GM19438 (cell line): ENCODE measurements at regions not wholly inside any gene's neighbourhood (a gene's known extent, or its start where the extent isn't known, plus 50 kb on each side); places are given as distances from the start of the nearest gene placed in this dataset.

Experiments used
- ATAC-seq: cut with Tn5 transposase; IDR thresholded peaks from one replicate; pipeline ENCODE4 v1.9.1; 2021; ENCODE audit warnings: low read depth; ENCODE audit not compliant: unreplicated experiment

GRCh38 chr11:45062115-45062514 is 84.3 kb upstream of the PRDM11 start:
- no peak for ATAC-seq

GRCh38 chr11:45062974-45063635 is 83.3 kb upstream of the PRDM11 start:
- ATAC-seq: no peak

- no peak for ATAC-seq
Measured at GRCh38 chr11:45063669-45064068, 82.8 kb upstream of the PRDM11 start.

GRCh38 chr11:45067966-45068365 is 78.5 kb upstream of the PRDM11 start:
- no peak for ATAC-seq

GRCh38 chr11:45071232-45071631 is 75.2 kb upstream of the PRDM11 start:
- no peak for ATAC-seq

- no peak for ATAC-seq
Measured at GRCh38 chr11:45073685-45074141, 72.7 kb upstream of the PRDM11 start.

- ATAC-seq: no peak
Measured at GRCh38 chr11:45075519-45075918, 70.9 kb upstream of the PRDM11 start.

- ATAC-seq: no peak
Measured at GRCh38 chr11:45075952-45076351, 70.5 kb upstream of the PRDM11 start.

GRCh38 chr11:45076761-45077160 is 69.7 kb upstream of the PRDM11 start:
- ATAC-seq: no peak

GRCh38 chr11:45078236-45079074 is 68.0 kb upstream of the PRDM11 start:
- ATAC-seq: no peak

GRCh38 chr11:45079075-45079444 is 67.4 kb upstream of the PRDM11 start:
- no peak for ATAC-seq

- no peak for ATAC-seq
Measured at GRCh38 chr11:45079567-45079942, 66.9 kb upstream of the PRDM11 start.

GRCh38 chr11:45079943-45080719 is 66.3 kb upstream of the PRDM11 start:
- peak; percentile 85 for ATAC-seq

GRCh38 chr11:45082744-45083543 is 63.5 kb upstream of the PRDM11 start:
- no peak for ATAC-seq

- no peak for ATAC-seq
Measured at GRCh38 chr11:45083544-45084087, 62.8 kb upstream of the PRDM11 start.

GRCh38 chr11:45085646-45086501 is 60.6 kb upstream of the PRDM11 start:
- no peak for ATAC-seq

- no peak for ATAC-seq
Measured at GRCh38 chr11:45086526-45086925, 59.9 kb upstream of the PRDM11 start.

- no peak for ATAC-seq
Measured at GRCh38 chr11:45087086-45087899, 59.1 kb upstream of the PRDM11 start.

GRCh38 chr11:45087900-45088160 is 58.6 kb upstream of the PRDM11 start:
- ATAC-seq: no peak
